Osteocyte (in vitro differentiated cells): ENCODE measurements at regions not wholly inside any gene's neighbourhood (a gene's known extent, or its start where the extent isn't known, plus 50 kb on each side); places are given as distances from the start of the nearest gene placed in this dataset.

ENCODE experiments used
- DNase-seq: peaks from one replicate; pipeline ENCODE4 v3.0.0; 2021; ENCODE audit warnings: mixed read lengths; ENCODE audit not compliant: unreplicated experiment; ENCODE audit errors: extremely low spot score
- H3K27ac Mint-ChIP-seq: one replicate; pipeline ENCODE4 v1.8.0; 2021; ENCODE audit warnings: mild to moderate bottlenecking, mixed read lengths; ENCODE audit not compliant: unreplicated experiment
- H3K27me3 Mint-ChIP-seq: one replicate; pipeline ENCODE4 v1.8.0; 2021; ENCODE audit warnings: mixed read lengths; ENCODE audit not compliant: unreplicated experiment
- H3K36me3 Mint-ChIP-seq: one replicate; pipeline ENCODE4 v1.8.0; 2021; ENCODE audit warnings: mixed read lengths; ENCODE audit not compliant: unreplicated experiment
- H3K4me1 Mint-ChIP-seq: one replicate; pipeline ENCODE4 v1.8.0; 2021; ENCODE audit warnings: mixed read lengths; ENCODE audit not compliant: unreplicated experiment
- H3K4me3 Mint-ChIP-seq: one replicate; pipeline ENCODE4 v1.8.0; 2021; ENCODE audit warnings: mild to moderate bottlenecking, moderate library complexity, mixed read lengths; ENCODE audit not compliant: unreplicated experiment
- H3K9me3 Mint-ChIP-seq: one replicate; pipeline ENCODE4 v1.8.0; 2021; ENCODE audit warnings: mixed read lengths; ENCODE audit not compliant: unreplicated experiment
- CTCF ChIP-seq: fragments of 200-600 bp; sonication (generic); IDR thresholded peaks from 2 replicates; pipeline ENCODE4 v1.5.0; 2021; ENCODE audit warnings: antibody characterized with exemption, mild to moderate bottlenecking, moderate library complexity

- Mint-ChIP-seq H3K9me3 (no peaks in the 10 kb centered on the region), H3K36me3 (no peaks in the 10 kb centered on the region), H3K27ac (no peak overlapping the region), H3K4me1 (no peaks in the 10 kb centered on the region), H3K27me3 (peaks cover 20% of the 10 kb centered on the region), H3K4me3 (no peak overlapping the region)
- no peak for TF ChIP-seq CTCF
- no peak for DNase-seq
Measured at GRCh38 chr3:73235768-73236167, 174.3 kb downstream of the EBLN2 start.

GRCh38 chr3:73236867-73237266 lies 175.4 kb downstream of the EBLN2 start:
- DNase-seq, result no peak
- no peak overlapping the region for H3K27ac Mint-ChIP-seq
- H3K4me3 Mint-ChIP-seq, result no peak overlapping the region

GRCh38 chr3:73243740-73244139 lies 182.3 kb downstream of the EBLN2 start:
- Mint-ChIP-seq H3K4me1 (no peaks in the 10 kb centered on the region), H3K9me3 (peaks cover 4% of the 10 kb centered on the region), H3K27ac (no peak overlapping the region), H3K27me3 (peaks cover 2% of the 10 kb centered on the region), H3K36me3 (no peaks in the 10 kb centered on the region), H3K4me3 (no peak overlapping the region)
- DNase-seq, result no peak
- TF ChIP-seq CTCF, result no peak

More at GRCh38 chr3:73236867-73237266, 175.4 kb downstream of the EBLN2 start:
- H3K36me3 Mint-ChIP-seq, result no peaks in the 10 kb centered on the region
- H3K4me1 Mint-ChIP-seq, result no peaks in the 10 kb centered on the region
- H3K9me3 Mint-ChIP-seq, result no peaks in the 10 kb centered on the region
- H3K27me3 Mint-ChIP-seq, result peaks cover 19% of the 10 kb centered on the region
- TF ChIP-seq CTCF, result no peak

GRCh38 chr3:73245459-73245858 lies 184.0 kb downstream of the EBLN2 start:
- no peak for DNase-seq
- Mint-ChIP-seq H3K4me3 (no peak overlapping the region), H3K27ac (no peak overlapping the region), H3K9me3 (peaks cover 4% of the 10 kb centered on the region), H3K4me1 (no peaks in the 10 kb centered on the region), H3K27me3 (peaks cover 2% of the 10 kb centered on the region), H3K36me3 (no peaks in the 10 kb centered on the region)
- no peak for TF ChIP-seq CTCF

- TF ChIP-seq CTCF, result no peak
- Mint-ChIP-seq H3K27me3 (peaks cover 9% of the 10 kb centered on the region), H3K27ac (no peak overlapping the region), H3K9me3 (peaks cover 4% of the 10 kb centered on the region), H3K36me3 (no peaks in the 10 kb centered on the region), H3K4me1 (no peaks in the 10 kb centered on the region), H3K4me3 (no peak overlapping the region)
- no peak for DNase-seq
Measured at GRCh38 chr3:73249047-73249446, 187.6 kb downstream of the EBLN2 start.
